ENCODE measurements at regions not wholly inside any gene's neighbourhood (a gene's known extent, or its start where the extent isn't known, plus 50 kb on each side); places are given as distances from the start of the nearest gene placed in this dataset.

DNA sequence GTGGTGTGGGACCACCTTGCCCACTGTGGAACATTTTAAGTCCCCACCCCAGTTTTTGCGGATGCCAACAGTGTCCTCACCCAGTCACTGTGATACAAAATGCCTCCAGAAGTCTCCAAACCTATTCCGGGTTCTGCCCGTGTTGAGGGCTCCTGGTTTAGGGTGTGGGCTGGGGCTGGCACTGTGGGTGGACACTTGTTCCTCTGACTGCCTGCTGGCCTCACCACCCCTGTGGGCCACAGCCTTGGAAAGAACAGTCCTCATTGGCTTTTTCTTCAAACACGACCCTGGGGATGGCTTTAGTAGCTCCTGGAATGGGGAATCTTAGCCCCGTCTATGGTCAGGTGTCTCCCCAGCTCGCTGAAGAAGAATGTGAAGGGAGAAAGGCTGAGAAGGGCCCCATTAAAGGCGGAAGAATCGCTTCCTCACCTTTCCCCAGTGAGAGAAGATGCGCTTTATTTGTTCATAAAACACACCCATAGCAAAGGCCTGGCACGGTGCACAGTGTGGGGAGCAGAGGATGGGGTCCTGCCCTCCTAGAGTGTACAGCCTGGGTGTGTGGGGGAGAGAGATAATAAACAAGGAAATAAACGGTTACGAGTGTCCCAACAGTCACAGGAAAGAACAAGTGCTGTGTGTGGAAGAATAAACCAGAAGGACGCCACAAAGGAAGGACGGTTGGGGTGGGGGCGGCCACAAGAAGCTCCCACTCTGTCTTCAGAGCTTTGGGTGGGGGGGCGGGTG is 56.3 kb upstream of the SLC22A11 start:
- no peak for DNase-seq
- H3K27me3 Mint-ChIP-seq (ENCODE audit: insufficient read depth): peaks cover 13% of the 10 kb centered on the region
- no peaks in the 10 kb centered on the region for H3K36me3 Mint-ChIP-seq (ENCODE audit: low read depth)
- H3K9me3 Mint-ChIP-seq: peaks cover 6% of the 10 kb centered on the region
- no peak overlapping the region for H3K27ac Mint-ChIP-seq
- 89 to 92% methylated on average over 11 to 15 of the region's 16 CpGs for WGBS, 2 experiments (ENCODE audit: insufficient coverage in 1 of 2, insufficient read length in 1 of 2)
- H3K4me1 ChIP-seq (ENCODE audit: control insufficient read depth, insufficient read depth, low read length): no peaks in the 10 kb centered on the region
- no peak overlapping the region for H3K27ac ChIP-seq (ENCODE audit: low read depth, low read length)
- TF ChIP-seq, protein P1, sequence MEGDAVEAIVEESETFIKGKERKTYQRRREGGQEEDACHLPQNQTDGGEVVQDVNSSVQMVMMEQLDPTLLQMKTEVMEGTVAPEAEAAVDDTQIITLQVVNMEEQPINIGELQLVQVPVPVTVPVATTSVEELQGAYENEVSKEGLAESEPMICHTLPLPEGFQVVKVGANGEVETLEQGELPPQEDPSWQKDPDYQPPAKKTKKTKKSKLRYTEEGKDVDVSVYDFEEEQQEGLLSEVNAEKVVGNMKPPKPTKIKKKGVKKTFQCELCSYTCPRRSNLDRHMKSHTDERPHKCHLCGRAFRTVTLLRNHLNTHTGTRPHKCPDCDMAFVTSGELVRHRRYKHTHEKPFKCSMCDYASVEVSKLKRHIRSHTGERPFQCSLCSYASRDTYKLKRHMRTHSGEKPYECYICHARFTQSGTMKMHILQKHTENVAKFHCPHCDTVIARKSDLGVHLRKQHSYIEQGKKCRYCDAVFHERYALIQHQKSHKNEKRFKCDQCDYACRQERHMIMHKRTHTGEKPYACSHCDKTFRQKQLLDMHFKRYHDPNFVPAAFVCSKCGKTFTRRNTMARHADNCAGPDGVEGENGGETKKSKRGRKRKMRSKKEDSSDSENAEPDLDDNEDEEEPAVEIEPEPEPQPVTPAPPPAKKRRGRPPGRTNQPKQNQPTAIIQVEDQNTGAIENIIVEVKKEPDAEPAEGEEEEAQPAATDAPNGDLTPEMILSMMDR (conservative IDR thresholded peaks at IDR 0.05): no peak
- H3K27me3 ChIP-seq (ENCODE audit: control insufficient read depth, insufficient read depth, low read length, poor library complexity, severe bottlenecking): peaks cover 24% of the 10 kb centered on the region
- H3K4me1 Mint-ChIP-seq: no peaks in the 10 kb centered on the region
- no peaks in the 10 kb centered on the region for H3K9me3 ChIP-seq (ENCODE audit: control insufficient read depth, low read length)
- H3K4me3 Mint-ChIP-seq: no peak overlapping the region
- H3K9ac ChIP-seq (ENCODE audit: extremely low read depth, low read length, poor library complexity, severe bottlenecking): no peak overlapping the region
- no peaks in the 10 kb centered on the region for H3K36me3 ChIP-seq (ENCODE audit: control insufficient read depth, insufficient read depth, low read length)
- H3K4me3 ChIP-seq (ENCODE audit: low read length): no peak overlapping the region

DNA sequence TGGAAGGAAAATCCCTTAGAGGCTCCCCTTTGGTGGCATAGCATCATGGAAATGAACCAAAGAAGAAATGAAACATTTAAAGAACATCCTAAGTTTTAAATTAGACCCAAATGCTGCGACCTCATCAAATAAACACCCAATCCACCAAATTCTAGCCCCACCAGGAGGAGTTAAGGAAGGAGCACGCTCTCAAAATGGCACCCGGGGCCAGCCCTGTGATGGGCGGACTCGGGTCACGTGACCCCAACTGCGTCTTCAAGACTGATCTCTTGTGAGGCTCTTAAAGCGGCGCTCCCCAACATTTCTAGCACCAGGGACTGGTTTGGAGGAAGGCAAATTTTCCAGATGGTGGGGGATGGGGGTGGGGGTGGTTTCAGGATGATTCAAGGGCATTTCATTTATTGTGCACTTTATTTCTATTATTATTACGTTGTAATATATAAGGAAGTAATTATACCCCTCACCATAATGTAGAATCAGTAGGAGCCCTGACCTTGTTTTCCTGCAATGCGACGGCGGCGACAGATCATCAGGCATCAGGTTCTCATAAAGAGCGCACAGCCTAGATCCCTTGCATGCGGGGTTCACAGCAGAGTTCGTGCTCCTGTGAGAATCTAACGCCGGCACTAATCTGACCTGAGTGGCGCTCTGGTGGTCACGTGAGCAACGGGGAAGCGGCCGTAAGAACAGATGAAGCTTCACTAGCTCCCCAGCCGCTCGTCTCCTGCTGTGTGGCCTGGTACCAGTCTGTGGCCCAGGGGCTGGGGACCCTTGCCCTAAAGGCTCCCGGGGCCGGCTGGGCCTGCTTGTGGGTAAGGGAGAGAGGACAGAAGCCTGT is 55.3 kb upstream of the SLC22A11 start:
- Histone ChIP-seq H3K36me3 (ENCODE audit: control insufficient read depth, insufficient read depth, low read length) (no peaks in the 10 kb centered on the region), H3K27ac (ENCODE audit: low read depth, low read length) (no peak overlapping the region), H3K4me3 (ENCODE audit: low read length) (no peak overlapping the region), H3K9me3 (ENCODE audit: control insufficient read depth, low read length) (no peaks in the 10 kb centered on the region), H3K27me3 (ENCODE audit: control insufficient read depth, insufficient read depth, low read length, poor library complexity, severe bottlenecking) (peaks cover 18% of the 10 kb centered on the region), H3K9ac (ENCODE audit: extremely low read depth, low read length, poor library complexity, severe bottlenecking) (no peak overlapping the region), H3K4me1 (ENCODE audit: control insufficient read depth, insufficient read depth, low read length) (no peaks in the 10 kb centered on the region)
- DNase-seq: no peak
- H3K36me3 Mint-ChIP-seq (ENCODE audit: low read depth): no peaks in the 10 kb centered on the region
- no peaks in the 10 kb centered on the region for H3K9me3 Mint-ChIP-seq
- H3K4me1 Mint-ChIP-seq: no peaks in the 10 kb centered on the region
- no peak overlapping the region for H3K4me3 Mint-ChIP-seq
- TF ChIP-seq, protein P1 (conservative IDR thresholded peaks at IDR 0.05): no peak
- peaks cover 11% of the 10 kb centered on the region for H3K27me3 Mint-ChIP-seq (ENCODE audit: insufficient read depth)
- no peak overlapping the region for H3K27ac Mint-ChIP-seq
- 91 to 99% methylated on average over 19 to 26 of the region's 28 CpGs for WGBS, 2 experiments (ENCODE audit: insufficient coverage in 1 of 2, insufficient read length in 1 of 2)

DNA sequence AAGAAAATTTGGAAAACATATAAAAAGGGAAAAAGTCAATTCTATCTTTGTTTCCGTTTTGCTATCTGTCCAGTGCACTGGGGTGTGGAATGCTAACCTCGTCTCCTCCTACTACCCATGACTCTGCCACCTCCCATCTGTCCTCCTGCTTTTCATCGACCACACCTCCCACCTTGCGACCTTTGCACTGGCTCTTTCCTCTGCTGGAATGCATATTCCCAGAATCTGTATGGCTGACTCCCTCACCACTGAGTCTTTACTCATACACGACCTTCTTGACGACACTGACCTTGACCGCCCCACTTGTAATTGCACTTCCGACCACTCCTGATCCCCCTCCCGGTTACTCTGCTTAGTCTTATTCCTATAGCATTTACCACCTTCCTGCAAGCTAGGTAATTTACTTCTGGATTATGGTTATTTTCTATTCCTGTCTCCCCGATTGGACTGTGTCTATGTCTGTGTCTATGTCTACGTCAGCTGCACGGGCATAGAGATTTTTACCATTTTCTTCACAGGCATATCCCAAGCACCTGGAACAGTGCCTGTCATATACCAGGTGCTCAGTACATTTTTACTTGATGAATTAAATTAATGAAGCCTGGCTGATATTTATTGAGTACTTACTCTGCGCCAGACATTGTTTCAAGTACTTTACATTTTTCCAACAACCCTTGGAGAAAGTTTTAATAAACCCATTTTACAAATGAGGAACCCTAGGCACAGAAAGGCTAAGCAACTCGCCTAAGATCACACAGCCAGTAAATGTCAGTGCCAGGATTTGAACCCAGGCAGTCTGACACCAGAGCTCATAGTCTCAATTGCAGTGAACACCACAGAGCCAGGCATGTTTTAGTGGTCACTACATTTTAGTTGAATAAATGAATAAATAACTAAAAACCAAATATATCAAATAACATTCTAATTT is 54.0 kb upstream of the SLC22A11 start:
- Mint-ChIP-seq H3K4me1 (no peaks in the 10 kb centered on the region), H3K4me3 (no peak overlapping the region), H3K9me3 (no peaks in the 10 kb centered on the region), H3K27me3 (ENCODE audit: insufficient read depth) (peaks cover 20% of the 10 kb centered on the region), H3K36me3 (ENCODE audit: low read depth) (no peaks in the 10 kb centered on the region), H3K27ac (no peak overlapping the region)
- TF ChIP-seq, protein P1 (conservative IDR thresholded peaks at IDR 0.05): no peak
- Histone ChIP-seq H3K27me3 (ENCODE audit: control insufficient read depth, insufficient read depth, low read length, poor library complexity, severe bottlenecking) (peaks cover 28% of the 10 kb centered on the region), H3K4me1 (ENCODE audit: control insufficient read depth, insufficient read depth, low read length) (no peaks in the 10 kb centered on the region), H3K27ac (ENCODE audit: low read depth, low read length) (no peak overlapping the region), H3K9me3 (ENCODE audit: control insufficient read depth, low read length) (no peaks in the 10 kb centered on the region), H3K4me3 (ENCODE audit: low read length) (no peak overlapping the region), H3K36me3 (ENCODE audit: control insufficient read depth, insufficient read depth, low read length) (no peaks in the 10 kb centered on the region), H3K9ac (ENCODE audit: extremely low read depth, low read length, poor library complexity, severe bottlenecking) (no peak overlapping the region)
- 78 to 81% methylated on average over 12 to 14 of the region's 14 CpGs for WGBS, 2 experiments (ENCODE audit: insufficient coverage in 1 of 2, insufficient read length in 1 of 2)
- DNase-seq: no peak
